ENCODE measurements at regions not wholly inside any gene's neighbourhood (a gene's known extent, or its start where the extent isn't known, plus 50 kb on each side); places are given as distances from the start of the nearest gene placed in this dataset.
"Not testable (repeated sequence)": the region's sequence is repeated elsewhere in the genome, so short reads cannot be mapped to it uniquely, and the experiment has no call there.

- no peak for FAIRE-seq
Observed at GRCh38 chr4:145293658-145294057, 113.3 kb upstream of the OTUD4 start.

- no peak for FAIRE-seq
Observed at GRCh38 chr4:145290955-145291354, 110.6 kb upstream of the OTUD4 start.

- no peak for FAIRE-seq
Observed at GRCh38 chr4:145289403-145290076, 109.2 kb upstream of the OTUD4 start.

- no peak for FAIRE-seq
Observed at GRCh38 chr4:145287351-145287750, 107.0 kb upstream of the OTUD4 start.

- no peak for FAIRE-seq
Observed at GRCh38 chr4:145285928-145286327, 105.5 kb upstream of the OTUD4 start.

GRCh38 chr4:145283909-145284308, 103.5 kb upstream of the OTUD4 start:
- FAIRE-seq: no peak

GRCh38 chr4:145281951-145282350, 101.6 kb upstream of the OTUD4 start:
- no peak for FAIRE-seq

- FAIRE-seq: no peak
Observed at GRCh38 chr4:145281224-145281623, 100.8 kb upstream of the OTUD4 start.

- no peak for FAIRE-seq
Observed at GRCh38 chr4:145280541-145280940, 100.2 kb upstream of the OTUD4 start.

GRCh38 chr4:145279122-145279960, 99.0 kb upstream of the OTUD4 start:
- FAIRE-seq: peak; percentile 99

GRCh38 chr4:145278341-145279121, 98.1 kb upstream of the OTUD4 start:
- FAIRE-seq: peak; percentile 36

GRCh38 chr4:145277011-145277410, 96.6 kb upstream of the OTUD4 start:
- no peak for FAIRE-seq

- no peak for FAIRE-seq
Observed at GRCh38 chr4:145276050-145276449, 95.7 kb upstream of the OTUD4 start.

- no peak for FAIRE-seq
Observed at GRCh38 chr4:145271194-145271593, 90.8 kb upstream of the OTUD4 start.

GRCh38 chr4:145266881-145267280, 86.5 kb upstream of the OTUD4 start:
- FAIRE-seq: no peak

- no peak for FAIRE-seq
Observed at GRCh38 chr4:145260091-145260490, 79.7 kb upstream of the OTUD4 start.

- not testable (repeated sequence) for FAIRE-seq
Observed at GRCh38 chr4:145255311-145255710, 74.9 kb upstream of the OTUD4 start.

GRCh38 chr4:145252190-145252589, 71.8 kb upstream of the OTUD4 start:
- no peak for FAIRE-seq

- FAIRE-seq: no peak
Observed at GRCh38 chr4:145251391-145251790, 71.0 kb upstream of the OTUD4 start.

GRCh38 chr4:145248971-145249370, 68.6 kb upstream of the OTUD4 start:
- no peak for FAIRE-seq

GRCh38 chr4:145248502-145248901, 68.1 kb upstream of the OTUD4 start:
- FAIRE-seq: no peak

GRCh38 chr4:145234091-145234706, 53.8 kb upstream of the OTUD4 start:
- peak; percentile 38 for FAIRE-seq
